ENCODE measurements at regions not wholly inside any gene's neighbourhood (a gene's known extent, or its start where the extent isn't known, plus 50 kb on each side); places are given as distances from the start of the nearest gene placed in this dataset.

DNA sequence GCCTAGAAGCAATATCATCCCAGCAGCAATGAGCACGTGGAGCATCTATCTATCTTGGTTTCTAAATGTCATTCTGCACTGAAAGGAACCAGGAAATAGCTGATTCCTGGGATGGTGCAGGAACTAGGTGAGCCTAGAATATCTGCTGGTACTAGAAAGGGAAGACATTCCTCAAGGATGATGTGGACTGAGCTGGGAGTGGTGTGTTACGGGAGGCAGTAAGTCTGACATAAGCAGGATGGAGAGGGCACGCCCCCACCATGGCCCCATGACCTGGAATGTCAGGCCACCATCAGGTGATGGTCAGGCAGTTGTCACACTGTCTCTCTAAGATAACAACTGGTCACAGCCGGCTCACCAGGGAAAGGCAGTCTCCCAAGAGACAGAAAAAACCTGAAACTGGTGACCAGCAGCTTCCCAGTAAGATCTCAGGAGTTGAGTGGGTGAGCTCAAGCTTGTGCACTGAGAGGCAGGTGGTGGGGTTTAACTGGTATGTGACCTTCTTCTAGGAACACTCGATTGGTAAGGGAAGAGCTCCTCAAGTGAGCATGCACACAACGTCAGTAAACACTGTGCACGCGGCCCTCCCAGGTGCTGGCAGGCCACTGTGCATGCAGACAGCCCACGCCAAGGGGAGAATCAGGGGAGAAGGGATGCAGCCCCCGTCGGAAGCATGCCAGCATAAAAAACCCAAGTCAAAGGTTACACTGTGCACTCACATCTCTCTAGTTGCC lies 148.7 kb downstream of the ADSS2 start:
- no peaks in the 10 kb centered on the region for H3K9me3 ChIP-seq
- H3K4me3 ChIP-seq = no peak overlapping the region
- ATAC-seq (ENCODE audit: low FRiP score in 2 of 2) (peak in 1 of 2 donors; percentile 89), DNase-seq (peak; percentile 64 to 82)
- peaks cover 16 to 37% (median 31%) of the 10 kb centered on the region in 4 donors for H3K4me1 ChIP-seq
- peak; percentile 9 to 89 (median 77) for TF ChIP-seq EP300 (IDR thresholded peaks at IDR 0.05)
- TF ChIP-seq POLR2A (IDR thresholded peaks at IDR 0.05) = peak in 1 of 4 donors; percentile 31
- TF ChIP-seq, protein P1, sequence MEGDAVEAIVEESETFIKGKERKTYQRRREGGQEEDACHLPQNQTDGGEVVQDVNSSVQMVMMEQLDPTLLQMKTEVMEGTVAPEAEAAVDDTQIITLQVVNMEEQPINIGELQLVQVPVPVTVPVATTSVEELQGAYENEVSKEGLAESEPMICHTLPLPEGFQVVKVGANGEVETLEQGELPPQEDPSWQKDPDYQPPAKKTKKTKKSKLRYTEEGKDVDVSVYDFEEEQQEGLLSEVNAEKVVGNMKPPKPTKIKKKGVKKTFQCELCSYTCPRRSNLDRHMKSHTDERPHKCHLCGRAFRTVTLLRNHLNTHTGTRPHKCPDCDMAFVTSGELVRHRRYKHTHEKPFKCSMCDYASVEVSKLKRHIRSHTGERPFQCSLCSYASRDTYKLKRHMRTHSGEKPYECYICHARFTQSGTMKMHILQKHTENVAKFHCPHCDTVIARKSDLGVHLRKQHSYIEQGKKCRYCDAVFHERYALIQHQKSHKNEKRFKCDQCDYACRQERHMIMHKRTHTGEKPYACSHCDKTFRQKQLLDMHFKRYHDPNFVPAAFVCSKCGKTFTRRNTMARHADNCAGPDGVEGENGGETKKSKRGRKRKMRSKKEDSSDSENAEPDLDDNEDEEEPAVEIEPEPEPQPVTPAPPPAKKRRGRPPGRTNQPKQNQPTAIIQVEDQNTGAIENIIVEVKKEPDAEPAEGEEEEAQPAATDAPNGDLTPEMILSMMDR (IDR thresholded peaks at IDR 0.05) = no peak
- TF ChIP-seq POLR2AphosphoS5 (IDR thresholded peaks at IDR 0.05) = peak; percentile 47 to 51
- no peaks in the 10 kb centered on the region for H3K36me3 ChIP-seq
- H3K27ac ChIP-seq = peak overlapping the region; percentile 55 to 78 (median 66)
- WGBS, 2 donors = 55 to 65% methylated on average over 9 to 11 of the region's 11 CpGs
- H3K27me3 ChIP-seq = no peaks in the 10 kb centered on the region

DNA sequence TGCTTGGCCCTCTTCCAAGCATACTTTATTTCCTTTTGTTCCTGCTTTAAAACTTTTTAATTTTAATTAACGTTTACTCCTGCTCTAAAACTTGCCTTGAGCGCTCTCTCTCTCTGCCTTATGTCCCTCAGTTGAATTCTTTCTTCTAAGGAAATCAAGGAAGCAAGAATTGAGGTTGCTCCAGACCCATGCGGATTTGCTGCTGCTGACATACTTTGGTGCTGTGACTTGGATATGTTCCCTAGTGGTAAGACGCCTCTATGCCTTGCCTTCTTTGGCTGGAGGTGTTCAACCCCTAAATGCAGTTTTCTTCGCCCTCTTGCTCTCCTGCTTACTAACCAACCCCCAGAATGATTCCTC lies 148.1 kb downstream of the ADSS2 start:
- 72 to 74% methylated on average over 5 of the region's 5 CpGs for WGBS, 2 donors
- no peak for DNase-seq
- Histone ChIP-seq H3K9me3 (no peaks in the 10 kb centered on the region), H3K36me3 (no peaks in the 10 kb centered on the region), H3K27me3 (no peaks in the 10 kb centered on the region), H3K4me1 (peaks cover 16 to 37% (median 31%) of the 10 kb centered on the region in 4 donors), H3K27ac (peak overlapping the region; percentile 55 to 78 (median 66)), H3K4me3 (no peak overlapping the region)
- TF ChIP-seq EP300 (IDR thresholded peaks at IDR 0.05) (no peak), POLR2AphosphoS5 (IDR thresholded peaks at IDR 0.05) (no peak), POLR2A (IDR thresholded peaks at IDR 0.05) (no peak)
- TF ChIP-seq, protein P1 (IDR thresholded peaks at IDR 0.05) = no peak
- ATAC-seq (ENCODE audit: low FRiP score in 2 of 2) = no peak

DNA sequence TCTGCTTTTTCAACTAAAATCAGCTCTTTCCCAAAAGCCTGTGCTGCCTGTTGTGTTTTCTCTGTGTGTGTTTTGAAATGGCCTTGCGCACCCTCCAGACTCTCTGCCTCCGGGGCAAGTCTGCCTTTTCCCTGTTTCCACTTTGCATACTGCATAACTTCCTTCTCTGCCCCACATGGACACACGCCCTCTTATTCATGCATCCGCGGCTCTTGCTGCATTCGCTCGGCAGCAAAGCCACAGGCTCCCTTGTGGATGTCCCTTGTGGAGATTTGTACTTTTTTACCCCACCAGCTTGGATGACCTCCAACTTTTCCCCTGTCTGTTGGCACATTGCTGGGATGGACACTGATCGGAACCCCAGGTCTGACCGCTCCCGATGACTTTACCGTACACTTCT lies 147.6 kb downstream of the ADSS2 start:
- no peak overlapping the region for H3K4me3 ChIP-seq
- peak in 1 of 2 donors; percentile 18 for ATAC-seq (ENCODE audit: low FRiP score in 2 of 2)
- peak in 1 of 4 donors; percentile 20 for TF ChIP-seq POLR2A (IDR thresholded peaks at IDR 0.05)
- TF ChIP-seq POLR2AphosphoS5 (IDR thresholded peaks at IDR 0.05) = no peak
- peaks cover 15 to 34% (median 29%) of the 10 kb centered on the region in 4 donors for H3K4me1 ChIP-seq
- H3K9me3 ChIP-seq = no peaks in the 10 kb centered on the region
- peak in 1 of 2 donors; percentile 55 for DNase-seq
- H3K36me3 ChIP-seq = no peaks in the 10 kb centered on the region
- H3K27me3 ChIP-seq = no peaks in the 10 kb centered on the region
- H3K27ac ChIP-seq = peak overlapping the region; percentile 55 to 78 (median 66)
- WGBS, 2 donors = 79 to 80% methylated on average over 11 of the region's 11 CpGs

DNA sequence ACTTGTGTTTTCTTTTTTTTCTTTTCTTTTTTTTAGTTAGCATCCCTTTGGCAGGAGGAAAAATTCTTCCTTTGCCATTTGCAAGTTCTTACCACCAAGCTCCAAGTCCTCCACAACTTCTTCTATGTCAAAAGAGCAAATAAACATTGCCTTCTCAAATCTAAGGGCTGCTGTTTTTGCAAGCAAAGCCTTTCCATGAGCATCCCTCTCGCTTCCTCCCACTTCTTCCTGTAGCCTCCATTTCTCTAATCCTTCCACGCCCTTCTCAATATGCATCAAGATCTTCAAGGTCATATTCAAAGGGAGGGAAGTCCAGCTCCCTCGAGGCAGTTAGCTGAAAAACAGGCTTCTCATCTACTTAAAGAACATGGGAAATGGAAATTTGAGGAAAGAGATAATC lies 147.1 kb downstream of the ADSS2 start:
- DNase-seq = no peak
- Histone ChIP-seq H3K4me1 (peaks cover 13 to 33% (median 25%) of the 10 kb centered on the region in 4 donors), H3K36me3 (no peaks in the 10 kb centered on the region), H3K9me3 (no peaks in the 10 kb centered on the region), H3K27me3 (no peaks in the 10 kb centered on the region), H3K4me3 (no peak overlapping the region), H3K27ac (peak overlapping the region in 1 of 4 donors; percentile 55)
- TF ChIP-seq POLR2A (IDR thresholded peaks at IDR 0.05) = no peak
- no peak for TF ChIP-seq EP300 (IDR thresholded peaks at IDR 0.05)
- no peak for TF ChIP-seq POLR2AphosphoS5 (IDR thresholded peaks at IDR 0.05)
- TF ChIP-seq, protein P1 (IDR thresholded peaks at IDR 0.05) = no peak
- no peak for ATAC-seq (ENCODE audit: low FRiP score in 2 of 2)
- 57 to 72% methylated on average over 3 of the region's 3 CpGs for WGBS, 2 donors

DNA sequence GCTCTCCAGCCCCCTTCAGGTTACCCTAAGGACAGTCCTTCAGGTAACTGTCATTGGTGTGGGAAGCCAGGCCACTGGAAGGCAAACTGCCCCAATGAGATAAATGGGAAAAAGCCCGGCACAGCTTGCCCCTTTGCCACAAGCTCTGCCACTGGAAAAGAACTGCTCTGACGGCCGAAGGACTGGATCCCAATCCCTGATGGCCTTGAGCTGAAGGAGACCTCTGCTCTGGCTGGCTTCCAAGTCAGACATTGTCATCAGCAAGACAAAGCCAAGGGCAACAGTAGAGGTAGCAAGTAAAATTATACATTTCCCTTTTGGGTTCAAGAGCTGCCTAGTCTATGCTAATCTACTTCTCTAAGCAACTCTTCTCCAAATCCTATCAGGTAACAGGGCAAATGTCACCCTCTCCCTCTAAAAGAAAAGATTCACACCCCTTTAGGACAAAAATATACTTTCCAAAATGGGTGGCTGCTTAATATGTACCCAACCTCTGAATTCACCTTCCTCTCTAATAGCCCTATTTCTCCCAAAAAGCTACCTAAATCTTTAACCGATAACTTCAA lies 145.8 kb downstream of the ADSS2 start:
- TF ChIP-seq, protein P1 (IDR thresholded peaks at IDR 0.05) = no peak
- no peak for TF ChIP-seq POLR2AphosphoS5 (IDR thresholded peaks at IDR 0.05)
- TF ChIP-seq EP300 (IDR thresholded peaks at IDR 0.05) = no peak
- TF ChIP-seq POLR2A (IDR thresholded peaks at IDR 0.05) = no peak

More for the DNA sequence above, 145.8 kb downstream of the ADSS2 start:
- H3K27me3 ChIP-seq = no peaks in the 10 kb centered on the region
- 86 to 88% methylated on average over 4 of the region's 4 CpGs for WGBS, 2 donors
- no peaks in the 10 kb centered on the region for H3K9me3 ChIP-seq
- DNase-seq = no peak
- no peak overlapping the region for H3K27ac ChIP-seq
- no peaks in the 10 kb centered on the region for H3K36me3 ChIP-seq
- ATAC-seq (ENCODE audit: low FRiP score in 2 of 2) = no peak
- H3K4me1 ChIP-seq = peaks cover 13 to 28% (median 20%) of the 10 kb centered on the region in 4 donors
- H3K4me3 ChIP-seq = no peak overlapping the region

All from upper lobe of left lung (tissue), 6 donors.